Activated B cell treated with CpG ODN at 0.5 μM for 24 hours (primary cell): ENCODE measurements at regions not wholly inside any gene's neighbourhood (a gene's known extent, or its start where the extent isn't known, plus 50 kb on each side); places are given as distances from the start of the nearest gene placed in this dataset.

Source experiments
- ATAC-seq: fragments of 200-7000 bp; cut with Tn5 transposase; one replicate; pipeline ENCODE4 v1.10.0; 2021; ENCODE audit warnings: low read depth, mild to moderate bottlenecking, moderate library complexity
- CTCF ChIA-PET: fragments of 350-600 bp; sonication (Branson Sonifier 250); formaldehyde crosslinking; loops from one replicate; lab custom pipeline; 2021; ENCODE audit warnings: antibody characterized with exemption; lab: Charles Lee
- POLR2A ChIA-PET: fragments of 350-600 bp; sonication (Branson Sonifier 250); formaldehyde crosslinking; loops from one replicate; lab custom pipeline; 2021; ENCODE audit warnings: antibody characterized with exemption; lab: Charles Lee
- DNase-seq: peaks from one replicate; pipeline ENCODE4 v3.0.0; 2022
- H3K27ac Mint-ChIP-seq: one replicate; pipeline ENCODE4 v1.8.0; 2020; ENCODE audit warnings: mixed read lengths
- H3K27me3 Mint-ChIP-seq: one replicate; pipeline ENCODE4 v1.8.0; 2021; ENCODE audit warnings: mixed read lengths
- H3K36me3 Mint-ChIP-seq: one replicate; pipeline ENCODE4 v1.8.0; 2021; ENCODE audit warnings: low read depth, mixed read lengths
- H3K4me1 Mint-ChIP-seq: one replicate; pipeline ENCODE4 v1.8.0; 2021; ENCODE audit warnings: mixed read lengths
- H3K4me3 Mint-ChIP-seq: one replicate; pipeline ENCODE4 v1.8.0; 2020; ENCODE audit warnings: mild to moderate bottlenecking, mixed read lengths
- H3K9me3 Mint-ChIP-seq: one replicate; pipeline ENCODE4 v1.8.0; 2020; ENCODE audit warnings: mixed read lengths
- CTCF ChIP-seq: fragments of 200-600 bp; IDR thresholded peaks from one replicate; pipeline ENCODE4 v1.8.0; 2022; ENCODE audit warnings: antibody characterized with exemption, mild to moderate bottlenecking
- intact Hi-C: fragments of 100-400 bp; cut with micrococcal nuclease; formaldehyde crosslinking; loops from one replicate; pipeline ENCODE4 v1.15.1; 2024

GRCh38 chr3:182305881-182306665 lies 487.2 kb upstream of the ATP11B start:
- H3K9me3 Mint-ChIP-seq, result no peaks in the 10 kb centered on the region
- no peak overlapping the region for H3K27ac Mint-ChIP-seq
- DNase-seq (no peak), ATAC-seq (no peak)
- no peak for TF ChIP-seq CTCF
- CTCF ChIA-PET, result no interaction called here
- intact Hi-C loops, result no loop called here
- no peak overlapping the region for H3K4me3 Mint-ChIP-seq
- no peaks in the 10 kb centered on the region for H3K27me3 Mint-ChIP-seq
- POLR2A ChIA-PET, result no interaction called here
- no peaks in the 10 kb centered on the region for H3K4me1 Mint-ChIP-seq
- no peaks in the 10 kb centered on the region for H3K36me3 Mint-ChIP-seq

- Mint-ChIP-seq H3K4me1 (no peaks in the 10 kb centered on the region), H3K9me3 (peaks cover 5% of the 10 kb centered on the region), H3K4me3 (no peak overlapping the region), H3K27me3 (no peaks in the 10 kb centered on the region), H3K27ac (no peak overlapping the region), H3K36me3 (no peaks in the 10 kb centered on the region)
- ChIA-PET POLR2A (no interaction called here), CTCF (no interaction called here)
- intact Hi-C loops, result no loop called here
- TF ChIP-seq CTCF, result no peak
- ATAC-seq, result no peak
- DNase-seq, result no peak
These were observed 485.0 kb upstream of the ATP11B start for GRCh38 chr3:182308328-182308727.

- Mint-ChIP-seq H3K4me3 (no peak overlapping the region), H3K27ac (no peak overlapping the region), H3K36me3 (no peaks in the 10 kb centered on the region), H3K9me3 (peaks cover 6% of the 10 kb centered on the region), H3K27me3 (no peaks in the 10 kb centered on the region), H3K4me1 (no peaks in the 10 kb centered on the region)
- TF ChIP-seq CTCF, result no peak
- ATAC-seq (no peak), DNase-seq (no peak)
- POLR2A ChIA-PET, result no interaction called here
- intact Hi-C loops, result no loop called here
- CTCF ChIA-PET, result no interaction called here
These were observed 484.2 kb upstream of the ATP11B start for GRCh38 chr3:182309120-182309519.

GRCh38 chr3:182315313-182315712 lies 478.0 kb upstream of the ATP11B start:
- no peak for TF ChIP-seq CTCF

GRCh38 chr3:182323126-182323700 lies 470.1 kb upstream of the ATP11B start:
- TF ChIP-seq CTCF, result no peak
- H3K36me3 Mint-ChIP-seq, result no peaks in the 10 kb centered on the region
- ChIA-PET POLR2A (no interaction called here), CTCF (no interaction called here)
- H3K27me3 Mint-ChIP-seq, result no peaks in the 10 kb centered on the region
- intact Hi-C loops, result no loop called here
- H3K4me3 Mint-ChIP-seq, result no peak overlapping the region
- no peaks in the 10 kb centered on the region for H3K4me1 Mint-ChIP-seq
- DNase-seq, result no peak
- no peak overlapping the region for H3K27ac Mint-ChIP-seq
- peaks cover 12% of the 10 kb centered on the region for H3K9me3 Mint-ChIP-seq
- ATAC-seq, result no peak

More at GRCh38 chr3:182315313-182315712, 478.0 kb upstream of the ATP11B start:
- H3K27ac Mint-ChIP-seq, result no peak overlapping the region
- ATAC-seq (no peak), DNase-seq (no peak)
- no peak overlapping the region for H3K4me3 Mint-ChIP-seq
- ChIA-PET CTCF (no interaction called here), POLR2A (no interaction called here)
- no peaks in the 10 kb centered on the region for H3K27me3 Mint-ChIP-seq
- intact Hi-C loops, result no loop called here
- H3K4me1 Mint-ChIP-seq, result no peaks in the 10 kb centered on the region
- H3K36me3 Mint-ChIP-seq, result no peaks in the 10 kb centered on the region
- peaks cover 28% of the 10 kb centered on the region for H3K9me3 Mint-ChIP-seq
